ENCODE measurements at regions not wholly inside any gene's neighbourhood (a gene's known extent, or its start where the extent isn't known, plus 50 kb on each side); places are given as distances from the start of the nearest gene placed in this dataset.
"Not testable (repeated sequence)": the region's sequence is repeated elsewhere in the genome, so short reads cannot be mapped to it uniquely, and the experiment has no call there.

DNA sequence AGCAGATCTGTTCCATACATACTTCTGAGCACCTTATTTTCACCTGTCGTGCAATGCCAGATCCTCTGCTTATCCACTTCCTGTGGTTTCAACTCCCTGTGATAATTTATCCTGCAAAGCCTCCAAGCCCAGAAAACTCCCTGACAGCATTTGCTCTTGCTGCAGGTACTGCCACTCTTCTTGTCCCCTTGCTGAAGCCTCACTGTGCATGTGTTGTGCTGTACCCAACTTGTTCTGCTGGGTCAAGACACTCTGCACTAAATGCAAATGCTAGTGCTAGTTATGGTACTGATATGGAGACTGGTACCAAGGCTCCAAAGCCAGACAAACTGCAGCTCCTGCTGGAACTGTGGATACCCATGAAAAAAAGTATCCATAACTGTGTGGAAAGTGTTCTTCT, 315.4 kb upstream of the MIR17HG start:
- FAIRE-seq (no peak), DNase-seq (ENCODE audit: extremely low spot score, insufficient read length, low read depth) (no peak)

DNA sequence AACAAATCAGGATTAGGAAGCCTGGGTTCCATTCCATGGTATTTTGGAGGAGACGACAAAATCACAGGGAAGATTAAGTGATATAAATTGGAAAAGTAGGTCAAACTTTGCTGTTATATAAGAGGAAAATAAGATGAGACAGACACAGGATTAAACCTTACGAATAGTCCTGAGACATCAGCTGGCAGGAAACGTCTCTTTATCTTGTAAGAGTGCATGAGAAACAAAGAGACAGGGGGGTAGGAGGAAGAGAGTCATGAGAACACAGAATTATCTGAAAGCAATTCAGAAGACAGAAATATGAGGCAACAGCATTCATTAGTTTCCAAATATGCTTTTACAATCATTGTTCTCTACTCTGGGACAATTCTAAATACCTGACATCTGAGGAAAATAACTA, 310.6 kb upstream of the MIR17HG start:
- DNase-seq (ENCODE audit: extremely low spot score, insufficient read length, low read depth): no peak
- no peak for FAIRE-seq

DNA sequence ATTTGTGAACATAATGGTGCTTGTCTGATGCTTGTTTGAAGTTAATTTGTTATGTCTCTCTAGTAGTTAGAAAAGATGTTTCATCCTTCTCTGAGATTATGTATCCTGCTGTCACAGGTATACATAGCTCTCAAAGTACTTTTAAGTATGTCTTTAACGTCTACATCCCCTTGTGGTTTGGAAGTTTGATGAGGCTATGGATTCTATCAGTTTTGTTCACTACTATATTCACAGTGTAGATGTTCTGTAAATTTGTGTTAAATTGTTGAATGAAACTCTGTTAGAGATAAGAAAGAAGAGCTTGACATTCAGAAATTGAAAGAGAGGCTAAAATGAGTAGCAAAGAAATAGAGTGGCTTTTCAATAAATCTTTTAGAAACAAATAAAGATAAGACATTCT, 304.6 kb upstream of the MIR17HG start:
- DNase-seq (ENCODE audit: extremely low spot score, insufficient read length, low read depth) (no peak), FAIRE-seq (no peak)

DNA sequence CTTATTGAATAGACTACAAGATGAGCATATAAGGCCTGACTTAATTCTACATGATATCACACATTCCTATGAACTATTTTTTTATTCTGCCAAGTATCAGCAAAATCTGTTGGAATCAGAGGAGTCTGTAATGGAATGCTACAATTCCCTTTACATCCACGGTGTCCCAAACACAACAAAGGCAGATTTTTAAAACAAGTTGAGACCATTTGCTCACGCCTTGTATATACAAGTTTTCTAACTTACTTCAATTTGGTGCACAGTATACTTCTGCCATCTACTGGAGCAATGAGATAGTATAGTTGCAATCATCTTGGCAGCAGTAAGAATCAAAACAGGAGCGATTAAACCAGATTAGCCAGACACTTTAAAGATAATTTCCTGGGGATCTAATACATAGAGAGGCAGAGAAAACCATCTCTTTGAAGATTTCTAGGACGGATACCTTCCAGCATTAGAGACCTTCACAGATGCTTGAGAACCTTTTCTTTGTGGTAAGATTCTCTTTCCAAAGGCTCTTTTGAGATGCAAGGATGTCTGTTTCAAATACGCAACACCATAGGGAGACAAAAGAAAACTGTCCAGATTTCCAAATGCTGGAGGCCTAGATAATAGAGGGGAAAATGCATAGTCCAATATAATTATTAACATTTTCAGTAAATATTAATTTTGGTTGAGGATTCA, 302.0 kb upstream of the MIR17HG start:
- FAIRE-seq: no peak
- no peak for DNase-seq (ENCODE audit: extremely low spot score, insufficient read length, low read depth)

DNA sequence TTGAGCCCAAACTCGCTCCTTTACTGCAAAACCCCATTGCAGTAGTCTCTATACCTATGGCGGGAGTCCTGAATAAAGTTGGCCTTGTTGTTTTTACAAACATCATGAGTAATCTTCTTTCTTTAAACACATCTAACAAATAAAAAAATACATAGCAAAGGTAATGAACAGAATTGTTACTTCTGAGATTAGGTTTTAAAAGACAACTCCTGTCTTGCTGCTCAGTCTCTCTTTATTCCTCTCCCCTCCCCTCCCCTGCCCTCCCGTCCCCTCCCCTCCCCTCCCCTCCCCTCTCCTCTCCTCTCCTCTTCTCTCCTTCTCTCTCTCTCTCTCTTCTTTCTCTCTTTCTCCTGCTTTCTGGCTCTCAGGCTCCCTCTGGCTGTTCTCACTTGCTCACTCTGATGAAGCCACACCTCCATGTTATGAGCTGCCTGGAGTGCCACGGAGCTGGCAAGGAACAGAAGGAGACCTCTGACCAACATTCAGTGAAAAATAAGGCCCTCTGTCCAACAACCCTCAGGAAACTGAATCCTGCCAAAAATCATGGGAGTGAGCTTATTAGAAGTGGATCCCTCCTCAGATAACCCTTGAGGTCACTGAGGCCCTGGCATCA, 300.7 kb upstream of the MIR17HG start:
- FAIRE-seq: no peak
- DNase-seq (ENCODE audit: extremely low spot score, insufficient read length, low read depth): no peak

DNA sequence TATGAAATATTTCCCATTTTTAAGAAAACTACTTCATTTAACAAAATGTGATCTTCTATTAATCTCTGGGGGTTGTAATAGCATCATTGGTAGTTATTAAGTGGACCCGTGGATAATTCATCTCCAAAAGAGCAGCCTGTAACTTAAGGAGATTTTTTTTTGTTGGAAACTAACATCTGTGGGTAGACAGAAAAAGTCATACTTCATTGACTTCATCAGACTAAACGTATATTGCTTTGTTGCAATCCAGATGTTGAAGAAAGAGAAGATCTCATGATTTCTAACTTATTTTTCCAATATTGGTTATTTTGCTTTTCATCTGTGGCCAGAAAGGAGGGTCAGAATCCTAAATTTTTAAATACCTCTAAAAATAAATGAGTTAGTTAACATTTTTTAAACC, 296.5 kb upstream of the MIR17HG start:
- DNase-seq (ENCODE audit: extremely low spot score, insufficient read length, low read depth) (no peak), FAIRE-seq (no peak)

DNA sequence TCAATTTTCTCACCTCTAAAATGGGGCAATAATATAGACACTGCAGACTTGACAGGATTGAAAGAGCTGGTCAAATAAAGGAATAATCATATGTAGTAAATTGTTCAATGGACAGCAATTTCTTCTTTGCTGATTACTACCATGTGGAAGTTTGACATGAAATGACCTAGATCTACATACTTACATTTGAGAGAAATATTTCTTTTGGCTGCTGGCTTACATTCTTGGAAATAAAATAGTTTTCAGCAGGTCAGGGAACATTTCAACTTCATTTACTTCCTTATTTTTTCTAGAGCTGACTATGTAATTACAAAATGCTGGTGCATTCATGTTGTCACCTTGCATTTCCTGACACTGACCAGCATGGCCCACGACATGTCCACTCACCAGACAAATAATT, 294.6 kb upstream of the MIR17HG start:
- FAIRE-seq (no peak), DNase-seq (ENCODE audit: extremely low spot score, insufficient read length, low read depth) (no peak)

DNA sequence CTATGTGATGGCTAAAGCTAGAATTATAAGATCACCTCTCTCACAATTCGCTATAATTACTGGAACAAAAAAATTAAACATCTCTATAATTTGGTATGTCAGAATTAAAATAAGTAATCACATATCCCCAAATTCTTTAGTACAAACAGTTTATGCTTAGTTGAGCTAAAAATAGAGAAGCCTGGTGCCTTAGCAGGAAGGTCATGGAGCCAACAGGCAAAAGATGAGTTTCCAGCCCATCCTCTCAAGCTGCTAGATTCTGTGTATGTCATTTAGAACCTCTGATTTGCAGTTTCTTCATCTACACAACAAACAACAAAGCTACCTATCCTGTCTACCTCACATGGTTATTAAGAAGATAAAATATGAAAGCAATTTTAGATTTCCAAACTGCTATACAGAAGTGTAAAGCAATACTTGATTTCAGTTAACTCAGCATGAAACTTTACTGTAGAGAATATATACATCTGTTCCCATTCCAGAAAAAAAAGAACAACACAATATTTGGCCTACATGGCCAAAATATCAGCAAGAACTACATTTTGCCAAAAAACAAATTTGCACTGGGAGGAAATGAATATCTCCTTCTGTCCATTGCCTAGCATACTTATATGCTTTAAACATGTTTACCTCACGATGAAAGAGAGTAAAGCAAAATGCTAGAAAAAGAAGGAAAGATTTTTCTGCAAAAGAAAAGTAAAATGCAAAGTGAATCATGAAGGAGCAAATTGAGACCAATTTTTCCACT, 294.0 kb upstream of the MIR17HG start:
- no peak for DNase-seq (ENCODE audit: extremely low spot score, insufficient read length, low read depth)
- FAIRE-seq: no peak

DNA sequence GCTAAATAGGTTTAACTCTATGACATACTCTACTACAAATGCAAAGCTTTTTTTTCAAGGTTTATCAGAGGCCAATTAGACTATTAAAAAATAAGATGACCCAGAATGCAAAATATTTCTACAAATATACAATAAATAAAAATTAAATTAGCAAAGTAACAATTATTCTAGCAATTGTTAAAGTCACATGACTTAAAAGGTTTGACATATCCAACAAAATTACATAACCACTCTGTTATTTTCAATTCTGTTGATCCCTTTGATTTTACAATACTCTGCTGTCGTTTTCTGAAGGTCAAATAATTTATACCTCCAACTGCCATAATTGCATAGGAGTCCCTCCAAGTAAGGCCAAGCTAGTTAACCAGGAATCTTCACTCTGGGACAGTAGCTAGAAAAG, 292.6 kb upstream of the MIR17HG start:
- DNase-seq (ENCODE audit: extremely low spot score, insufficient read length, low read depth) (no peak), FAIRE-seq (no peak)

DNA sequence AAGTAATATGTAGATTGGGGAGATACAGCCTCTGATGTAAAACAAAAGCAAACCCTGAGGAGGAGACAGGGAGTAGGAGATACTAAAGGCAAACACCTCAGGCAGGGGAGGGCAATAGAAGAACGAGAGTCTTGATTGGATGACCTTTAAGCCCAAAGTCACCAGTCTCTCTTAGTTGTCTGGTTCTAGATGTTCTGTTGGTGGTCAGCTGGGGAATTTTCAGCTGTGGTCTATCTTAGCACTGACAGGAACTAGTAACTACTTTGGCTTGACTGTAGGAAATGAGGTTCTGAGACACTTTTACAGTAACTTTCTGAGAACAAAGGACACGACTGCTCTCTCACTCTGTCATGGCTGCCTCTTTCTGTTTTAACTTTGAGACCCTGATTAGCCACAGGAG, 290.7 kb upstream of the MIR17HG start:
- DNase-seq (ENCODE audit: extremely low spot score, insufficient read length, low read depth): no peak
- FAIRE-seq: no peak

DNA sequence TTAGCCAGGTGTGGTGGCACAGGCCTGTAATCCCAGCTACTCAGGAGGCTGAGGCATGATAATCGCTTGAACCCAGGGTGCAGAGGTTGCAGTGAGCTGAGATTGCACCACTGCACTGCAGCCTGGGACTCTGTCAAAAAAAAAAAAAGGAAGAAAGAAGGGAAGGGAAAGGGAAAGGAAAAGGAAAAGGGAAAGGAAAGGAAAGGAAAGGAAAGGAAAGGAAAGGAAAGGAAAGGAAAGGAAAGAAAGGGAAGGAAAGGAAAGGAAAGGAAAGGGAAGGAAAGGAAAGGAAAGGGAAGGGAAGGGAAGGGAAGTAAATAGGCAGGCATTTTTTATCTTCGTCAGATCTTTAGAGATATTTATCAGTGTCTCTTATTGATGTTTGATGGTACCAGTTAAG, 290.0 kb upstream of the MIR17HG start:
- FAIRE-seq: not testable (repeated sequence)

DNA sequence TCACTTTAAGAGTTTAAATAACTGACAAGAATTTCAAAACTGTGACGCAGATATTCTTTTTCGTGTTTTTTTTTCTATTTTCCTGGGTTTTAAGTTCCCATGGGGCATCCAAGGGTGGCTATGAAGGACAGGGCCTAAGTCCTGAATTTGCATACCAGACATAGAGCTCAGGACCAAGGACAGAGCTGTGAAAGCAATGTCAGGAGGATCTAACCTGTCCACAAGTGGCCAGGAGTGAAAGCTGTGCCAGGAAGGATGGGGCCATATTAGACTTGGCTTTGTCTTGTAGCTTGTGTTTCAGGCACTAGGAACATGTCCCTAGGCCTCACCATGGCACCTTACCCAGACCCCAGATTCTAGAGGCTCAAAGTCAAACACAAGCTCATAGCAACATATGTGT, 289.4 kb upstream of the MIR17HG start:
- FAIRE-seq: no peak
- DNase-seq (ENCODE audit: extremely low spot score, insufficient read length, low read depth): no peak

More for the DNA sequence above, 290.0 kb upstream of the MIR17HG start:
- not testable (repeated sequence) for DNase-seq (ENCODE audit: extremely low spot score, insufficient read length, low read depth)

DNA sequence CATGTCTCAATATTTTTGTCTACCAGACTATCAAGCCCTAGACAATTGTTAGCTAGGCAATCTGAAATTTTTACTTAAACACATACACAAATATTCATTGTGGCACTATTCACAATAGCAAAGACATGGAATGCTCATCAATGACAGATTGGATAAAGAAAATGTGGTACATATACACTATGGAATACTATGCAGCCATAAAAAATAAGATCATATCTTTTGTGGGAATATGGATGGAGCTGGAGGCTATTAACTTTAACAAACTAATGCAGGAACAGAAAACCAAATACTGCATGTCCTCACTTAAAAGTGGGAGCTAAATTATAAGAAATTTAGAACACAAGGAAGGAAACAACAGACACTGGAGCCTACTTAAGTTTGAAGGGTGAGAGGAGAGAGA, 288.6 kb upstream of the MIR17HG start:
- DNase-seq (ENCODE audit: extremely low spot score, insufficient read length, low read depth): no peak
- no peak for FAIRE-seq

DNA sequence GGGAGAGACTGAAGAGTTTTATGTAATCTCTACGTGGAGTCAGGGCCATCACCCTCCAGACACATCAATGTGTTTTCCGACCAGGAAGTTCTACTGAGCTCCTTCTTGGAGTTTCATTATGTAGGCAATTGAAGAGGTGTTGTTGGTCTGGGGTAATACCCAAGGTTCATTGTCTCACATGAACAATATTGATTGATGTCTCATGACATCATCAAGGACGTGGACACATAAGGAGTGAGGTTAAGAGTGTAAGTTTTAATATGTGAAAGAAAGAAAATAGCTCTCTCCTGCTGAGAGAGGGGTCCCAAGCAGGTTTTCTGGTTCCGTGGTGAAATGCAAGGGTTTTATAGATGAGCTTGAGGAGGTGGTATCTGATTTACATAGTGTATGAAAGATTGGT, 280.7 kb upstream of the MIR17HG start:
- FAIRE-seq (no peak), DNase-seq (ENCODE audit: extremely low spot score, insufficient read length, low read depth) (no peak)

DNA sequence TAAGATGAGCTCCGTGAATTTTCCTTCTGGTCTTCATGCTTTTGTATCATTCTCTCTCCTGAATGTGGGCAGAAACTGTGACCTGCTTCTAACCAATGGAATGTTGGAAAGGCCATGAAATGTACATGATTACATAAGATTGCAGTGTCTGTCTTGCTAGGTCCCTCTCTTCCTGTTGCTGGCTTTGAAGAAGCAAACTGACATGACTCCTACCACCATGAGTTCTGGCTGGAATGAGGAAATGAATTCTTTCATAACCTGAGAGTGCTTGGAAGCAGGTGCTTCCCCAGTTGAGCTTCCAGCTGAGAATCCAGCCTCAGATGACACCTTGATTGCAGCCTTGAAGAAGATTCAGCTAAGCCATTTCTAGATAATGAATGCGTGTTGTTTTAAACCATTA, 275.0 kb upstream of the MIR17HG start:
- DNase-seq (ENCODE audit: extremely low spot score, insufficient read length, low read depth): no peak
- FAIRE-seq: no peak

DNA sequence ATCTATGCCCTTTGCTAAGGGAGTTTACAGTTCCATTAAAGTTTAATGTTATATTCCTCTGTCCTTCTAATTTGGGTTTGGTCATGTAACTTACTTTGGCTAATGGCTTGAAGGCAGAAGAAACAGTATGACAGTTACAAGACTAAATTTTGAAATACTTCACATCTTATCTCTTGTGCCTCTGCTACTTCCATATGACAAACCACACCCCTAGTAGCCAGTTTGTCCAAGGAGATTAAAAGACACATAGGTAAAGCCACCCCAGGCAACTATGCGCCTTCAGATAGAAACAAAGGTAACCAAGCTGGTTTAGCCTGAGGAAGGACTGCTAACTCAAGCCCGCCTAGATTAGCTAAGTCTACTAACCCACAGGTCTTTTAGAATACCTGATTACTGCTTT, 273.4 kb upstream of the MIR17HG start:
- DNase-seq (ENCODE audit: extremely low spot score, insufficient read length, low read depth): no peak
- no peak for FAIRE-seq

DNA sequence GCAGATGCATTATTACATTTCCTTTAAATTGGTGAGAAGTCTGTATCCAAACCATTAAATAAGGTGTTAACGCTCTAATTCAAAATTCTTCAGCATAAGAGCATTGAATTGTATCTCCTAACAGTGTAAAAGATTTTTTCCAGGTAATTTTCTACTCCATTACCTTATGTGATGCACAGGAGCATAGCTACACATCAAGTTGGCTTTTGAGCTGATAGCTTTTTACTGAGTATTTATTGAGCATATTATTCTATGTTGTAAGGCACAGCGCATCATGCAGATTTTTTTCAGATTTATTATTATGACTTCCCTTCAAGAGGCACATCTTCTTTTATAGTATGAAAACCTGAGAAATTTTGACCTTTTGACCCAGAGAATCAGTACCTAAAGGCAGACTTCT, 270.7 kb upstream of the MIR17HG start:
- FAIRE-seq: no peak
- DNase-seq (ENCODE audit: extremely low spot score, insufficient read length, low read depth): no peak

DNA sequence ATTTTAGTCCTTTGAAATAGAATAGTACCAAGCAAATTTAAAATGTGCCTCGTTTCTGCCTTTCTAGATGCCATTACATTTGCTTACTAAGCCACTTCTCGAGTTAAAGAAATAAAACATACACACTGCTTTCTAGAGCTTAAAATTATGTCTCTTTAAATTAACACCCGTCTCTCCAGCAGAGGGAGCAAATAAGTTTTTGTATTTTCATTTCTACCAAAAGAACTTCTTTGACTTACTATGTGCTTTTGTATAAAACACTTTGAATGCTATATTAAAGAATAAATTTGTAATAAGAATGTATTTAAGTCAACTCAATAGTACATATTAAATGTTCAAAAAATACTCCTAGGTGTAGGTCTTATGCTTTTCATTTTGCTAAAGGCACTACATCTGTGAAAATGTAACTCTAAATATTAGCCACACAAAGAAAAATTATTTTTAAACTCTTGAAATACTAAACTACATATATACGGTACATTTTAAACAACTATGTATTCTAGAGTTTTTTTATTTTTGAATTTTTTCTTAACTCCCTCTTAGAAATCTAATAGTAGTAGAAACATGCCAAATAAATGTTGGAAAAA, 269.3 kb upstream of the MIR17HG start:
- DNase-seq (ENCODE audit: extremely low spot score, insufficient read length, low read depth): no peak
- no peak for FAIRE-seq

DNA sequence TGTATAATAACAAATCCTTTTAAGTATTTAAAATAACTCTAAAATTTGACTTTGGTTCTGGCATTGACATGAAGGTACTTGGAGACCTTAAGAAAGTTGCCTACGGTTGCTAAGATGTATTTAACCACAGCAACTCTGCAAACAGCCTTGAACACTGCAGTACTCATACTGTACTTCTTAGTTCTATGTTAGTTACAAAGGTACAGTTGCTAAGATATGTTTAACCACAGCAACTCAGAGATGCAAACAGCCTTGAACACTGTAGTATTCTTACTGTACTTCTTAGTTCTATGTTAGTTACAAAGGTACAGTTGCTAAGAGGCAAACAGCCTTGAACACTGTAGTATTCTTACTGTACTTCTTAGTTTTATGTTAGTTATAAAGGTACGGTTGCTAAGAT, 268.3 kb upstream of the MIR17HG start:
- DNase-seq (ENCODE audit: extremely low spot score, insufficient read length, low read depth) (no peak), FAIRE-seq (no peak)

DNA sequence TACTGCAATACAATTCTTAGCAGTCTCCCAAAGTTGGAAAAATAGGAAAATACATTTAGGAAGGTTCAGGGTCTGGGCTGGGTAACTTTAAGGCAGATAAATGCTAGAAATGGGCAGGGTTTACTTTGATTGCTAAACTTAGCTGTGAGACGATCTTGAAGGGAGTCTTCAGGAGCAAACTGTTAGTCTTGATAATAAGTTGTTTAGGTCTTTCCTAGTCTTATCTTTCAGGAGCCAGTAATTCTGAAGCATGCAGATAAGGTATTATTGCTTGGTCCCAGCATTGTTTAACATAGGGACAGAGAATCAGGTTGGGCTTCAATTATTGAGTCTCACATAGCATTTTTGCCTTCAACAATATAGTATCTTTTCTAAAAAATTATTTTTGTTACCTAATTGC, 262.4 kb upstream of the MIR17HG start:
- DNase-seq (ENCODE audit: extremely low spot score, insufficient read length, low read depth): no peak
- no peak for FAIRE-seq

All from GM18507 (cell line).